ENCODE measurements at regions not wholly inside any gene's neighbourhood (a gene's known extent, or its start where the extent isn't known, plus 50 kb on each side); places are given as distances from the start of the nearest gene placed in this dataset.

DNA sequence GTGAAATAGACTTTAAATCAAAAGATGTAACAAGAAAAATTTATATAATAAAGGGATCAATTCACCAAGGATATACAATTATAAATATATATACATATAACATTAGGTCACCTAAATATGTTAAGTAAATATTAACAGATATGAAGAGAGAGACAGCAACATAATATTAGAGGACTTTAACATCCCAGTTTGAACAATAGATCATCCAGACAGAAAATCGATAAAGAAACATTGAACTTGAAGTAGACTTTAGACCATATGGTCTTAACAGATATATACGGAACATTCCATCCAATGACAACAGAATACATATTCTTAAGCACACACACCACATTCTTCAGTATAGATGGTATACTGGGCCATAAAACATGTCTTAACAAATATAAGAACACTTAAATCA, 649.6 kb upstream of the SETBP1 start:
- Histone ChIP-seq H3K27ac (ENCODE audit: low read depth, low read length, poor library complexity, severe bottlenecking) (no peak overlapping the region), H3K27me3 (replicated peaks; ENCODE audit: insufficient read depth, low read depth, low read length, poor library complexity) (no peaks in the 10 kb centered on the region), H3K4me3 (ENCODE audit: low read depth, low read length, poor library complexity, severe bottlenecking) (no peak overlapping the region), H3K9me3 (ENCODE audit: low read depth, low read length, poor library complexity, severe bottlenecking) (no peaks in the 10 kb centered on the region), H3K4me1 (ENCODE audit: insufficient read depth, low read length, poor library complexity, severe bottlenecking) (no peaks in the 10 kb centered on the region), H3K36me3 (ENCODE audit: insufficient read depth, low read length, poor library complexity, severe bottlenecking) (no peaks in the 10 kb centered on the region)
- no peak for DNase-seq (ENCODE audit: low spot score)
- no TSS peak for BruUV-seq (replicated peaks)
- POLR2A ChIA-PET (ENCODE audit: low non-redundant PET), result no interaction called here
- TF ChIP-seq EZH2 (IDR thresholded peaks at IDR 0.05; ENCODE audit: borderline replicate concordance, low read depth, low read length, poor library complexity, severe bottlenecking), result no peak
- TF ChIP-seq, protein P1, sequence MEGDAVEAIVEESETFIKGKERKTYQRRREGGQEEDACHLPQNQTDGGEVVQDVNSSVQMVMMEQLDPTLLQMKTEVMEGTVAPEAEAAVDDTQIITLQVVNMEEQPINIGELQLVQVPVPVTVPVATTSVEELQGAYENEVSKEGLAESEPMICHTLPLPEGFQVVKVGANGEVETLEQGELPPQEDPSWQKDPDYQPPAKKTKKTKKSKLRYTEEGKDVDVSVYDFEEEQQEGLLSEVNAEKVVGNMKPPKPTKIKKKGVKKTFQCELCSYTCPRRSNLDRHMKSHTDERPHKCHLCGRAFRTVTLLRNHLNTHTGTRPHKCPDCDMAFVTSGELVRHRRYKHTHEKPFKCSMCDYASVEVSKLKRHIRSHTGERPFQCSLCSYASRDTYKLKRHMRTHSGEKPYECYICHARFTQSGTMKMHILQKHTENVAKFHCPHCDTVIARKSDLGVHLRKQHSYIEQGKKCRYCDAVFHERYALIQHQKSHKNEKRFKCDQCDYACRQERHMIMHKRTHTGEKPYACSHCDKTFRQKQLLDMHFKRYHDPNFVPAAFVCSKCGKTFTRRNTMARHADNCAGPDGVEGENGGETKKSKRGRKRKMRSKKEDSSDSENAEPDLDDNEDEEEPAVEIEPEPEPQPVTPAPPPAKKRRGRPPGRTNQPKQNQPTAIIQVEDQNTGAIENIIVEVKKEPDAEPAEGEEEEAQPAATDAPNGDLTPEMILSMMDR (conservative IDR thresholded peaks at IDR 0.05; ENCODE audit: low read depth, low read length), result no peak
- CTCF ChIA-PET, result no interaction called here
- intact Hi-C loops (cut with micrococcal nuclease; ENCODE audit: unreplicated experiment), result no loop called here

- CTCF ChIA-PET, result no interaction called here
- intact Hi-C loops (cut with micrococcal nuclease; ENCODE audit: unreplicated experiment), result no loop called here
- Histone ChIP-seq H3K4me1 (ENCODE audit: insufficient read depth, low read length, poor library complexity, severe bottlenecking) (no peaks in the 10 kb centered on the region), H3K9me3 (ENCODE audit: low read depth, low read length, poor library complexity, severe bottlenecking) (no peaks in the 10 kb centered on the region), H3K27me3 (replicated peaks; ENCODE audit: insufficient read depth, low read depth, low read length, poor library complexity) (no peaks in the 10 kb centered on the region), H3K4me3 (ENCODE audit: low read depth, low read length, poor library complexity, severe bottlenecking) (no peak overlapping the region), H3K27ac (ENCODE audit: low read depth, low read length, poor library complexity, severe bottlenecking) (no peak overlapping the region), H3K36me3 (ENCODE audit: insufficient read depth, low read length, poor library complexity, severe bottlenecking) (no peaks in the 10 kb centered on the region)
- POLR2A ChIA-PET (ENCODE audit: low non-redundant PET), result no interaction called here
- no peak for DNase-seq (ENCODE audit: low spot score)
- BruUV-seq (replicated peaks), result no TSS peak
- TF ChIP-seq, protein P1 (conservative IDR thresholded peaks at IDR 0.05; ENCODE audit: low read depth, low read length), result no peak
- no peak for TF ChIP-seq EZH2 (IDR thresholded peaks at IDR 0.05; ENCODE audit: borderline replicate concordance, low read depth, low read length, poor library complexity, severe bottlenecking)
These were observed 647.5 kb upstream of the SETBP1 start for GRCh38 chr18:44033144-44033701.

GRCh38 chr18:44035554-44035953, 645.1 kb upstream of the SETBP1 start:
- intact Hi-C loops (cut with micrococcal nuclease; ENCODE audit: unreplicated experiment), result no loop called here

More at GRCh38 chr18:44035554-44035953, 645.1 kb upstream of the SETBP1 start:
- no peaks in the 10 kb centered on the region for H3K9me3 ChIP-seq (ENCODE audit: low read depth, low read length, poor library complexity, severe bottlenecking)
- H3K27me3 ChIP-seq (replicated peaks; ENCODE audit: insufficient read depth, low read depth, low read length, poor library complexity), result no peaks in the 10 kb centered on the region
- ChIA-PET POLR2A (ENCODE audit: low non-redundant PET) (no interaction called here), CTCF (interaction anchor here (0.6 kb wide), 1 partner anchor 410 kb away, joined by 6 read pairs; no protein-coding TSS in a partner anchor)
- no peaks in the 10 kb centered on the region for H3K4me1 ChIP-seq (ENCODE audit: insufficient read depth, low read length, poor library complexity, severe bottlenecking)
- no peak overlapping the region for H3K4me3 ChIP-seq (ENCODE audit: low read depth, low read length, poor library complexity, severe bottlenecking)
- no peak overlapping the region for H3K27ac ChIP-seq (ENCODE audit: low read depth, low read length, poor library complexity, severe bottlenecking)
- H3K36me3 ChIP-seq (ENCODE audit: insufficient read depth, low read length, poor library complexity, severe bottlenecking), result no peaks in the 10 kb centered on the region
- TF ChIP-seq, protein P1 (conservative IDR thresholded peaks at IDR 0.05; ENCODE audit: low read depth, low read length), result no peak
- no peak for TF ChIP-seq EZH2 (IDR thresholded peaks at IDR 0.05; ENCODE audit: borderline replicate concordance, low read depth, low read length, poor library complexity, severe bottlenecking)
- no TSS peak for BruUV-seq (replicated peaks)
- no peak for DNase-seq (ENCODE audit: low spot score)

Data from A673 (cell line).